ENCODE measurements at regions not wholly inside any gene's neighbourhood (a gene's known extent, or its start where the extent isn't known, plus 50 kb on each side); places are given as distances from the start of the nearest gene placed in this dataset.
"Not testable (repeated sequence)": the region's sequence is repeated elsewhere in the genome, so short reads cannot be mapped to it uniquely, and the experiment has no call there.

- no peak for DNase-seq
Measured at GRCh38 chr17:21517538-21518293, 141.6 kb downstream of the KCNJ12 start.

DNA sequence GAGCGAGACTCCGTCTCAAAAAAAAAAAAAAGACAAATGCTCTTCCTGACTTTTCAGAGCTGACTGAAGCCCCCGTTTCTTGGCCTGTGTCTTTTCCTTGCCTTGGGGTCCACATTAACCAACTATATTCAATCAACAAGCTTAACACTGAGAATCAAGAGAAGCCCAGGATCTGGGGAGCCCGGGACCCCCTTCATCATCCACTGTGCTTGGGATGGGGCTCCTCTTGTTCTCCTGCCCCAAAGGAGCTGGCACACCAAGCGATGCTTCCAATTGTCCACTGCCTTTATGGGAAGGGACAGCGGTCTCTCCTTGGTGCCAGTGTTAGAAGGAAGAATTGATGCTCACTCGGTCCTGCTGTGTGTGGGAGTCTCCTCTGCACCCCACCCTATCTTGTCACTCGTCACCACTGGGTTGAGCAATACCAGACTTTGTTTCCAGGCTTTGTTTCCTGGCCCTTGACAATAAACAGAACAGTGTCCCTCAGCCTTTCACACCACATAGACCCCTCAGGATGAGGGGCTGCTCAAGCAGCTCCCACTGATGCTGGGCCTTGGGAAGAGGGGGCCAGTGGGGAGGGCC, 146.7 kb downstream of the KCNJ12 start:
- no peak for DNase-seq

GRCh38 chr17:21523497-21524210, 147.5 kb downstream of the KCNJ12 start:
- no peak for DNase-seq

DNA sequence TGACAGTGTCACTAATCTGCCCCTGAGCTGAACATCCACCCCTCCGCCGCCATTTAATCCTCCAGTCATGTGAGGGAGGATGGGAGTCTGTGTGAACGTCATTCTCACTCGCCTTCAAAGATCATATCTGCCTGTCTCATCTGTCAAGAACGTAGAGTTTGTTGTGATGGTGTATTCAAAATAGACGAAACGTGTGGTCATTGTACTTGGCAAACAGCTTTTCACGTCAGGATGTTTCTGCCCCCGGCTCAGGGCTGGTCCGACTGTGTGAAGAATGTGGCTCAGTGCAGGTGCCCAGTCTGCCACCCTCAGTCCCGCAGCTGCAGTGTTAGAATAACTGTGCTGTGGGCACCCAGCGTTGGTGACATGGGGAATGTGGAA, 148.0 kb downstream of the KCNJ12 start:
- DNase-seq: no peak

DNA sequence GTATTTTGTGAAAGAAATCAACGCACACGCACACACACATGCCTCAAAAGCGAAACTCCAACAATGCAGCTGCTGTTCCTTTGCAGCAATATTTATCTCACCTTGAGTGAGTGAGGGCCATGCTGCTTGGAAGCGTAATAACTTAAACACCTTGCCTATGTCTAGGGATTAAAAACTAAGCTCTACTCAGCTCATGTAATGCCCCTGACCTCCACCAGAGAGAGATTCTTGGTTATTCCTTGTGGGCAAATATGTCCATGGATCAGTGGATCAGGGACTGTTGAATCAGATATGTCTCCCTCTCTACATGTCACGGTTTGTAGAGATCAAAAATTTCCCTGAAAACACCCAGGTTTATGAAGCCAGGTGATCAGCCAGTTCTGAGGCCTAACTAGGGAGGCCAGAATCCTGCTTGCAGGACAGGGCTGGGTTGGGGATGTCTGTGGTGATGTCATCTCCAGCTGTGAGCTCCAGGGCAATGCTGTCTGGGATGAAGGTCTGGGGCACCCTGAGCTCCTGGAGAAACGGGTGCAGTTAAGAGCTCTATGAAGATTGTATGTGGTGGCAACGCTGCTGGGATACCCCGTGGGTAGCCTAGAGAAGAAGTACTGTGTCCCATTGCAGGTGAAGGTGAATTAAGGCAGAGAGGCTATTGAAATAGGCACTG, 149.4 kb downstream of the KCNJ12 start:
- DNase-seq: no peak

- no peak for DNase-seq
Measured at GRCh38 chr17:21528031-21528695, 152.0 kb downstream of the KCNJ12 start.

DNA sequence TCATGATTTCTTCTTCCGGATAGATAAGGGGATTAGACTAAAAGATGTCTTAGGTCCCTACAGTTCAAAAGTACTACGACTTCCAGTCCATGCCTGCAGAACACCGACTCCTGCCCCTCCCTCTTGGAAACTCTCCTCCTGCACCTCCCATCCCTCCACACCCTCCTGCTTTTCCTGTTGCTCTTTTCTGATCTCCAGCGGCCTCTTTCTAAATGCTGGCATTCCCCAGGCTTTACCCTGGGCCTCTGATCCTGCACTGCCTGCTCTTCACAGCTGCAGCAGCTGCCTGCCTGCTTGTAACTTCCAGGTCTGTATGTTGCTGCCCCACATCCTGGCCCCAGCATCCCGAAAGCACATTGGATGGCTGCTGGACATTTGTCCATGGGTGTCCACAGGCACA, 154.2 kb downstream of the KCNJ12 start:
- DNase-seq: no peak

DNA sequence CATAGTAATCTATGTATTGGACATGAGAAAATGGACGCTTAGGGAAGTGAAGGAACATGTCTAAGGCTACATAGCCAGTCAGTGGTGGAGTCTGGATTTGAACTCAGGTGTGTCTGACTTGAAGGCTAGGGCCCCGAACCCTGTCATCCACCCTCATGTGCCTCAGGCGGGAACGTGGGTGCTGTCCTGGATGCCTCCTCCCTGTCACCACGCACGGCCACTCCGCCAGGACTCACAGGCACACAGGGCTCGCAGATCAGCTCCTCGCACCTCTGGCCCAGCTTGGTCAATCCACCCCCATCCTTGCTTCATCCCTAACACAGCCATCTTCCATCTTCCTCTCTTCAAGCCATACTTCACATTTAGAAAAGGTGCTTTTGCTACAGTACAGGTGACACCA, 154.7 kb downstream of the KCNJ12 start:
- no peak for DNase-seq

DNA sequence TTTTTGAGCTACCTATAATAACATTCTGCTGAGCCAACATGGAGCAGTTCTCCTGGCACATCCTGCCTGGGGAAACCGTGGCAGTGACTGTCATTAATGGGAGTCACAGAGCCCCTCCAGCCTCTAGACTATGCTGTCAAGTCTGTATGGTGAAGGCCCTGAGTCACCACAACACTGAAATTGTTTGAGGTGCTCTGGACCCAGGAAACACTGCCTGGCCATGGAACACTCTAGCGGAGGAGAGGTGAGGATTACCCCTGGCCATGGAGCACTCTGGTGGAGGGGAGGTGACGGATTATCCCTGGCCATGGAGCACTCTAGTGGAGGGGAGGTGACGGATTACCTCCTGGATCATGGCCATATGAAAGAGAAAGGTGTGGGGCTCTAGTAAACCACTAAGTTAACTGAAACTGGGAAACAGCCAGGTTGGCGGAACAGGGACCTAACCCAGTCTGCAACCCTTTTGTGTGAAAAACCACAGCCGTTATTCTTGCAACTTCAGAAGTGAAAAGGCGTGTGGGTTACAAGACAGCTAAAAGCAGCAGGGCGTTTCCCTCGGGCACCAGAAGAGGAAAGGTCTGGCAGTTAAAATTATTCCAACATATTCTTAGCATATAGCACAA, 156.7 kb downstream of the KCNJ12 start:
- no peak for DNase-seq

DNA sequence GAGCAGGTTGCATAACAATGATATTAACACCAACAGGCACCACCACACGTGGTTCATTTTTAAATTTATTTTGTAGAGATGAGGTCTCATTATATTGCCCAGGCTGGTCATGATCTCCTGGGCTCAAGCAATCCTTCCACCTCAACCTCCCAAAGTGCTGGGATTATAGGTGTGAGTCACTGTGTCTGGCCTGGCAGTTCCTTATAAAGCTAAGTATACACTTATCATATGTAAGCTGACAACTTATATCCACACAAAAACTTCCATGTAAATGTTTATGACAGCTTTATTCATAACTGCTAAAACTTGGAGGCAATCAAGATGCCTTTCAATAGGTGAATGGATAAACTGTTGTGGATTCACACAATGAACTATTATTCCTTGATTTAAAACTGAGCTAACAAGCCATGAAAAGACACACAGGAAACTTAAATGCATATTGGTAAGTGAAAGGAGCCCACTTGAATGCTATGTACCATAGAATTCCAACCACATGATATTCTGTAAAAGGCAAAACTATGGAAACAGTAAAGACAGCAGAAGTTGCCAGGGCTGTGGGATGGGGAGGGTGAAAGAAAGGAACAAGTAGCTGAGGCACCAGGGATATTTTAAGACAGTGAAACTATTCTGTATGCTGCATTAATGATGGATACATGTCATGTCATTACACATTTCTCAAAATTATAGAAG, 156.5 kb upstream of the KCNJ18 start:
- DNase-seq: no peak

GRCh38 chr17:21537302-21537701, 155.0 kb upstream of the KCNJ18 start:
- no peak for DNase-seq

GRCh38 chr17:21538615-21539014, 153.7 kb upstream of the KCNJ18 start:
- DNase-seq: no peak

DNA sequence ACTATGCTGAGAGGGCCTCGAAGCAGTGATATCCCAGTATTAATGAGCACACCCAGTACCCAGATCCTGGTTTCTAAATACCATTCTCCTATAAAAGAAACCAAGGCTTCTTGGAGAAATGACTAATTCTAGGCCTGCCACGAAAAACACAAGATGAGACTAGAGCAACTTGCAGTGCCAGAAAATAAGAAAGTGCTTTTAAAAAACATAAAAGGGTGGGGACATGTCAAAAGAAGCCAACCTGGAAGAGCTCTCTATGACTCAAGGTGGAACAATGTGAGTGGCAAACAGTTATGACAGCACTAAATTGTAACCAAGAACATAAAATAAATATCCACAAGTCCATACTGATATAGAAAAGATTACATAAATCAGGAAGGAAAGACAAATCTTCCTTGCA, 153.2 kb upstream of the KCNJ18 start:
- no peak for DNase-seq

DNA sequence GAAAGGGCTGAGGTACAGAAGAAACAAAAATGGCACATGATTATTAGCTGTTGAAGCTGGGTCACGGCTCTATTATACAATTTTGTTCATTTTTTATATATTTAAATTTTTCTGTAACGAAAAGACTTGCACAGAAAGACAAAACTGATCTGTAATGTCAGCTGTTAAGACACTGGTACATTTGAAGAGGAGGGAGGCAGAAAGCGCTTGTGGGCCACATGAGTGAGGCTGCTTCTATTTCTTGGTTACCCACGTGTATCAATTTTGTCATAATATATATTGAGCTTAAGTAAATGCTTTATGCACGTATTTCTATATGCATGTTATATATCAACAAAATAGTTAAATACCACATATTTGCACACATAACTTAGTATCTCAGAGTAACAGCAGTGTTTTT, 151.8 kb upstream of the KCNJ18 start:
- no peak for DNase-seq

DNA sequence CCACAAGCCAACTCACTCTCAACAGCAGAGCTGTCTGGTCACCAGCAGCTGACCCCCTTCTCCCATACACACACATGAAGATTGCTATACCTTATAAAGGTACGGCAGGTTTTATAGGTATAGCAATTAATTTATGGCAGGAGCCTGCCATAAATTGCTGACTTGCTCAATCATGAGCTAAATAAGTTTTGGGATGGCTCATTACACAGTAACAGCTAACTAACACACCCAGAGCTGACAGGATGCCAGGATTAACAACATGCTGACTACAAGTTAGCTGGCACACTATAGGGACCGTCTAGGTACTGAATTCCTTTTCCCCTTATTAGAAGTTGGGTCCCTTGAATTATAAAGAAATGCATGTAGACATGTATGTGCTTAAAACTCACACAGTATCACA, 150.3 kb upstream of the KCNJ18 start:
- no peak for DNase-seq

DNA sequence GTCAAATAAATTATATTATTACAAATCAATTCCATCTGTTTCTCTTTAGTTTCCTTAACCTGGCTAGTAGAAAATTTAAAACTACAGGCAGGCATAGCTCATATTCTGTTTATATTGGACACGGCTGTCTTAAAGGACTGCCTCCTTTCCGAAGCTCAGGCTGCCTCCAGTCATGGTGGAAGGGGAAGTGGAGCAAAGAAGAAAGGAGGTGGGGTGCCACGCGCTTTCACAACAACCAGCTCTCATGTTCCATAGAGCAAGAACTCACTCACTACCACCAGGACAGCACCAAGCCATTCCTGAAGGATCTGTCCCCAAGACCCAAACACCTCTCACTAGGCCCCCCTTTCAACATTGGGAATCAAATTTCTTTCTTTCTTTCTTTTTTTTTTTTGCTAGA, 149.3 kb upstream of the KCNJ18 start:
- DNase-seq: no peak

DNA sequence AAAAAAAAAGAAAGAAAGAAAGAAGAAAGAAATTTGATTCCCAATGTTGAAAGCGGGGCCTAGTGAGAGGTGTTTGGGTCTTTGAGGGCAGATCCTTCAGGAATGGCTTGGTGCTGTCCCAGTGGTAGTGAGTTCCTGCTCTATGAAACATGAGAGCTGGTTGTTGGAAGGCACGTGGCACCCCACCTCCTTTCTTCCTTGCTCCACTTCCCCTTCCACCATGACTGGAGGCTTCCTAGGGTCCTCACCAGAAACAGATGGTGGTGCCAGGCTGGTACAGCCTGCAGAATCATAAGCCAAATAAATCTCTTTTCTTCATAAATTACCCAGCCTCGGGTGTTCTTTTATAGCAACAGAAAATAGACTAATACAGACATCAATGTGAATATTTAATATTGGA, 147.3 kb upstream of the KCNJ18 start:
- no peak for DNase-seq

DNA sequence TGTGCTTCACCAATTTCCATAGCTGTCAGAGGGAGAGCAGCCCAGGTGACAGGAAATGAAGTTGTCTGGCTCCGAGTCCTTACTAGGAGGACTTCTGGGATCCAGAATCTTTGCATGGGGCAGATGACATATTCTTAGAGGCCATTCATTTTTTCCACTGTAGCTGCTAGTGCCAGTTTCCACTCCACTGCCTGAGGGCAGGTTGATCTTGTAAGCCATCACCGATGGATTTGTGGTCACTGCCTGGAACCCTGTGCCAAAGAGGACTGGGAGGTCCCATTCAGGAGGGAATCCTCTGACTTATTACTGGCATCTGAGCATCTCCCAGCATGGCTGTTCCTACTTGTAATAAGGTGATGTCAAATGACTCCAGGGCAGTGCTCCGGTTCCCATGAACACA, 144.1 kb upstream of the KCNJ18 start:
- DNase-seq: no peak

DNA sequence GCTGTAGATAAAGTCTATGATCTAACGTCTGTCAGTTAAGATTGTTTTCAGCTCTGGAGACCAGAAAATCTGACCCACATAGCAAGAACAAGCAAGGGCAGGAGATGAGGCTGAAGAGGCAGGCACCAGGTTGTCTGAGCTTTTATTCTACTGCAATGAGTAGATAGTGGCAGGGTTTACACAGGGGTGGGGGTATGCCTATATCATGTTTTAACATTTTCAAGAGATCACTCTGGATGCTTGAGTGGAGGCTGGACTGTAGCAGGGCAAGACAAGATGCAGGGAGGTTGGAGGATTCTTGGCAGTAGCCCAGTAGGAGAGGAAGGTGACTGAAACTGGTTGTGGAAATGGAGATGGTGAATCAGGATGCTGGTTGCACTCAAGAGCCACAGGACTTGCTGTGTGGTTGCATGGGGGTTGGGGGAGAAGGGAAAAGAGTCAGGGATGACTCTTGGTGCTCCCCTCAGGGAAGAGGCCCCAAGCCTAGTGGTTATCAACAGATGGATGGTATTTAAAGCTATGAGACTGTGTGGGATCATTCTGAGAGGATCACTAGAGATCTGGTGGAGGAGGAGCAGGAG, 143.1 kb upstream of the KCNJ18 start:
- no peak for DNase-seq

DNA sequence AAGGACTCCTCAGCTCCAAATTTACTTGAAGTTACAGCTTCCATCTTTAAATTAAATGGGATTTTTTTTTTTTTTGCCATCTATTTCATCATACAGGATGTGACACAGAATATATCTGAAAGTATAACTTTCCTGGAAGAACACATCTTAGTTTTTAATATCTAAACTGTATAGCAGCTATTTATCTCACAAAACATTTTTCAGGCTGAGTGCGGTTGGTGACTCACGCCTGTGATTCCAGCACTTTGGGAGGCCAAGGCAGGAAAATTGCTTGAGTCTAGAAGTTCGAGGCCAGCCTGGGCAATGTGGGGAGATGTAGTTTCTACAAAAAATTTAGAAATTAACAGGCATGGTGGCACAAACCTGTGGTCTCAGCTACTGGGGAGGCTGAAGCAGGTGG, 142.3 kb upstream of the KCNJ18 start:
- DNase-seq: not testable (repeated sequence)

DNA sequence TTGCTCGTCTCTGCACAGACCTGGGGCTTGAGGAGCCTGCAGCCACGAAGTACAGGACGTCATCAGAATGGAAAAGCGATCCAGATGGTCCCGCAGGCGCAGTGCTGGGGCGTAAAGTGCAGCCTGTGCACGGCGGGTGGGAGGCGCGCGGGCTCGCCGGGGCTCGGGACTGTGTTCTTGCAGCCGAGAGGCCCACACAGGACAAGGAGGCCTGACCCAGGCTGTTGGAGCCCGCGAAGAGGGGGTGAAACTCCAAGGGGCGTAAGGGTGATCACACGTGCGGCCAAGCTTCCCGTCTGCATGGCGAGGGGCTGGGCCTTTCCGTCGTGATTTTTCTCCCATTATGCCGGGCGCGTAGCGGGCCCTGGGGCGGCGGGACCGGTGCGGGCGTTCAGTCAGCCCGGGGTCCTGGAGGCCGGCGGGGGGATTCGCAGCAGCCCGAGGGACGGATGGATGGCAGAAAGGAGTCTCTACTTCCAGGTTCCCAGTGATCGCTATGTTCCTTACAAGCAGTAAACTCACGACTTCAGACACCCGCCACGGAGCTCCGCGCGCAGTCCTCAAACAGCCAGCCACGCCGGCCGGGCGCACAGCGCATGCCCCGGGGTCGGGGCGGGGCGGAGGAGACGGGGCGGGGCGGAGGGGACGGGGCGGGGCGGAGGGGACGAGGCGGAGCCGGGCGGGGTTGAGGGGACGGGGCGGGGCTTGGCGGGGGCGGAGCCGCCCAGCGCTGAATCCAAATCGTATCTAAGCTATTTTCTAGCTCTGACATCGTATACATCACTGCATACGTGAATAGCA, 141.0 kb upstream of the KCNJ18 start:
- DNase-seq: peak; percentile 70 to 87 (median 83)
